Thyroid gland (tissue), 4 donors: ENCODE measurements at regions not wholly inside any gene's neighbourhood (a gene's known extent, or its start where the extent isn't known, plus 50 kb on each side); places are given as distances from the start of the nearest gene placed in this dataset.
"Not testable (repeated sequence)": the region's sequence is repeated elsewhere in the genome, so short reads cannot be mapped to it uniquely, and the experiment has no call there.

Source experiments
- DNase-seq, 2 donors: peaks; one replicate each; pipeline ENCODE4 v3.0.0-alpha.2; 2019
- H3K27ac ChIP-seq, 3 donors: fragments of 200-600 bp; sonication (generic); 1 replicate in 2 of 3; 2 replicates in 1 of 3; pipeline ENCODE4 v1.5.1; 2016 to 2019; ENCODE audit warnings: mild to moderate bottlenecking in 1 of 3, moderate library complexity in 1 of 3
- H3K27me3 ChIP-seq: fragments of 200-600 bp; sonication (generic); one replicate; pipeline ENCODE4 v1.5.1; 2019
- H3K36me3 ChIP-seq, 2 donors: fragments of 200-600 bp; sonication (generic); one replicate each; pipeline ENCODE4 v1.5.1; 2016 to 2019
- H3K4me1 ChIP-seq, 2 donors: fragments of 200-600 bp; sonication (generic); one replicate each; pipeline ENCODE4 v1.5.1; 2017 to 2019
- H3K4me3 ChIP-seq, 3 donors: fragments of 200-600 bp; sonication (generic); replicated peaks in 1 of 3; 1 replicate in 2 of 3; 2 replicates in 1 of 3; pipeline ENCODE4 v1.5.1; 2016; ENCODE audit warnings: mild to moderate bottlenecking in 1 of 3
- H3K9me3 ChIP-seq: fragments of 200-600 bp; sonication (generic); one replicate; pipeline ENCODE4 v1.5.1; 2017
- CTCF ChIP-seq, 6 experiments: fragments of 200-600 bp in 3 of 6; fragments of 450-650 bp in 3 of 6; sonication (generic) in 3 of 6; IDR thresholded peaks; one replicate each; pipeline ENCODE4 v1.5.1; 2016 to 2019; ENCODE audit warnings: antibody characterized with exemption in 6 of 6, mild to moderate bottlenecking in 2 of 6, inconsistent platforms in 1 of 6, moderate library complexity in 1 of 6
- POLR2A ChIP-seq, 2 donors: fragments of 450-650 bp; IDR thresholded peaks; one replicate each; pipeline ENCODE4 v1.6.1; 2017; ENCODE audit warnings: antibody characterized with exemption in 2 of 2, mild to moderate bottlenecking in 2 of 2, moderate library complexity in 1 of 2
- whole genome bisulfite sequencing, 2 donors: methylation state at CpG; one replicate each; pipeline ENCODE4 v1.1.5; 2017; 5-methylcytosine and 5-hydroxymethylcytosine counted together
- intact Hi-C: fragments of 100-400 bp; cut with DNase I; formaldehyde crosslinking; loops from one replicate; pipeline ENCODE4 v1.15.1; 2023

GRCh38 chr11:23924226-23924625 lies 572.6 kb upstream of the LUZP2 start:
- H3K36me3 ChIP-seq = no peaks in the 10 kb centered on the region
- no peak for DNase-seq
- TF ChIP-seq POLR2A (IDR thresholded peaks at IDR 0.05) (no peak), CTCF (IDR thresholded peaks at IDR 0.05) (no peak)
- intact Hi-C loops = no loop called here
- 63 to 64% methylated on average over 1 of the region's 1 CpG for WGBS, 2 donors
- H3K27ac ChIP-seq = no peak overlapping the region
- no peak overlapping the region for H3K4me3 ChIP-seq
- H3K27me3 ChIP-seq = no peaks in the 10 kb centered on the region
- no peaks in the 10 kb centered on the region for H3K4me1 ChIP-seq
- no peaks in the 10 kb centered on the region for H3K9me3 ChIP-seq

- Histone ChIP-seq H3K9me3 (no peaks in the 10 kb centered on the region), H3K4me1 (no peaks in the 10 kb centered on the region), H3K4me3 (no peak overlapping the region), H3K27me3 (no peaks in the 10 kb centered on the region), H3K36me3 (no peaks in the 10 kb centered on the region), H3K27ac (no peak overlapping the region)
- 82 to 84% methylated on average over 2 of the region's 2 CpGs for WGBS, 2 donors
- intact Hi-C loops = no loop called here
- no peak for DNase-seq
- TF ChIP-seq POLR2A (IDR thresholded peaks at IDR 0.05) (no peak), CTCF (IDR thresholded peaks at IDR 0.05) (no peak)
Measured at GRCh38 chr11:23931443-23931842, 565.4 kb upstream of the LUZP2 start.

- TF ChIP-seq CTCF (IDR thresholded peaks at IDR 0.05) (no peak), POLR2A (IDR thresholded peaks at IDR 0.05) (no peak)
- Histone ChIP-seq H3K36me3 (no peaks in the 10 kb centered on the region), H3K4me3 (no peak overlapping the region), H3K27me3 (no peaks in the 10 kb centered on the region), H3K4me1 (no peaks in the 10 kb centered on the region), H3K9me3 (no peaks in the 10 kb centered on the region), H3K27ac (no peak overlapping the region)
- DNase-seq = no peak
- intact Hi-C loops = no loop called here
Measured at GRCh38 chr11:23932485-23932898, 564.4 kb upstream of the LUZP2 start.

GRCh38 chr11:23933721-23934120 lies 563.1 kb upstream of the LUZP2 start:
- no peak for DNase-seq
- TF ChIP-seq CTCF (IDR thresholded peaks at IDR 0.05) (no peak), POLR2A (IDR thresholded peaks at IDR 0.05) (no peak)
- no peaks in the 10 kb centered on the region for H3K4me1 ChIP-seq
- H3K36me3 ChIP-seq = no peaks in the 10 kb centered on the region
- no peak overlapping the region for H3K4me3 ChIP-seq
- no peaks in the 10 kb centered on the region for H3K27me3 ChIP-seq
- no peak overlapping the region for H3K27ac ChIP-seq
- WGBS, 2 donors = 81 to 94% methylated on average over 9 of the region's 9 CpGs
- no peaks in the 10 kb centered on the region for H3K9me3 ChIP-seq
- intact Hi-C loops = no loop called here

GRCh38 chr11:23934671-23935270 lies 562.1 kb upstream of the LUZP2 start:
- H3K27ac ChIP-seq, intact Hi-C loops, H3K9me3 ChIP-seq, H3K4me3 ChIP-seq, H3K36me3 ChIP-seq, H3K27me3 ChIP-seq, DNase-seq, H3K4me1 ChIP-seq: not testable (repeated sequence)
- 88 to 93% methylated on average over 12 to 13 of the region's 27 CpGs for WGBS, 2 donors

GRCh38 chr11:23942117-23942815 lies 554.6 kb upstream of the LUZP2 start:
- DNase-seq, H3K36me3 ChIP-seq, H3K27ac ChIP-seq, H3K9me3 ChIP-seq, H3K4me3 ChIP-seq, H3K27me3 ChIP-seq, intact Hi-C loops, H3K4me1 ChIP-seq: not testable (repeated sequence)
- 92 to 94% methylated on average over 16 to 29 of the region's 31 CpGs for WGBS, 2 donors
